ENCODE measurements at regions not wholly inside any gene's neighbourhood (a gene's known extent, or its start where the extent isn't known, plus 50 kb on each side); places are given as distances from the start of the nearest gene placed in this dataset.

DNA sequence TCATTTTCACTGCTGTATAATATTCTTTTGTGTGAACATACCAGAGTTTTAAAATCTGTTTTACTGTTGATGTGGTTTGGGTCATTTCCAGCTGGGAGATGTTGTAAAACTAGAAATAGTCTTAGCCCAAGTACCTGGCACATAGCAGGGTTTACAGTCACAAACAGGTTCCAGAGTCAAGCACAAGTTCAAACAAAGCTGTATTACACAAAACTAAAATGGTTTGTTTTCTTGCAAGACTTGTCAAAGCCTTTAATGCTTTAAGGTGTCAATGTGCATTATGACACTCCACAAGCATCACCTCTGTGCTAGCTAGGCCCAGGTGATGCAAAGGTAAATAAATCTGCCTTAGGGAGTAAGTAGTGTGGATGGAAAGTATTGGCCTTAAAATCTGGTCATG is 379.1 kb downstream of the MN1 start:
- intact Hi-C loops (cut with DNase I; ENCODE audit: low total_unique reads), result no loop called here
- no peak overlapping the region for H3K4me3 ChIP-seq
- H3K9me3 ChIP-seq, result peaks cover 0 to 3% (median 0%) of the 10 kb centered on the region in 4 donors
- TF ChIP-seq CTCF (IDR thresholded peaks at IDR 0.05) (no peak), POLR2AphosphoS5 (IDR thresholded peaks at IDR 0.05) (no peak), EP300 (IDR thresholded peaks at IDR 0.05) (no peak), POLR2A (IDR thresholded peaks at IDR 0.05) (no peak)
- H3K27ac ChIP-seq, result no peak overlapping the region
- H3K36me3 ChIP-seq, result no peaks in the 10 kb centered on the region
- no peaks in the 10 kb centered on the region for H3K27me3 ChIP-seq
- DNase-seq, result no peak
- peaks cover 11 to 18% (median 15%) of the 10 kb centered on the region in 4 donors for H3K4me1 ChIP-seq

GRCh38 chr22:27424319-27424718 is 377.2 kb downstream of the MN1 start:
- H3K9me3 ChIP-seq, result peaks cover 0 to 8% (median 0%) of the 10 kb centered on the region in 4 donors
- H3K36me3 ChIP-seq, result no peaks in the 10 kb centered on the region
- TF ChIP-seq EP300 (IDR thresholded peaks at IDR 0.05), result no peak
- TF ChIP-seq POLR2AphosphoS5 (IDR thresholded peaks at IDR 0.05), result no peak
- no peak for TF ChIP-seq POLR2A (IDR thresholded peaks at IDR 0.05)
- TF ChIP-seq CTCF (IDR thresholded peaks at IDR 0.05), result no peak
- DNase-seq, result no peak
- intact Hi-C loops (cut with DNase I; ENCODE audit: low total_unique reads), result no loop called here
- no peak overlapping the region for H3K4me3 ChIP-seq
- H3K27ac ChIP-seq, result no peak overlapping the region
- no peaks in the 10 kb centered on the region for H3K27me3 ChIP-seq
- H3K4me1 ChIP-seq, result peaks cover 11 to 18% (median 14%) of the 10 kb centered on the region in 4 donors

DNA sequence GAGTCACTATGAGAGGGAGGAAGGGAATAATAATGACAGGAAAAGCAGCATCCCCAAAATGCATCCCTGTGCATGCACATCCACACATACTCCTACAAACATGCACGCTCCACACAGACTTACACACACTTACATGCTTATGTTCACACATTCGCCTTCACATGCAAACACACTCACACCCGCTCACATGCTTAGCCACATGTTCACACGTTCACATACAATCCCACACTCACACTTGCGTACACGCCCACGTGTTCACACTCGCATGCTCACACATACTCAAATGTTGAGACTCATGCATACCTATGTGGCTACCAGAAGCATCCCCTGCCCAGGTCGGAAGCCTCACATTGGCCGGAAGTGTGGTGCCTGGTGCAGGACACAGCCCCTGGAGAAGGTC is 372.1 kb downstream of the MN1 start:
- 90 to 94% (median 91%) methylated on average over 10 of the region's 10 CpGs for WGBS, 5 donors
- H3K4me3 ChIP-seq, result no peak overlapping the region

GRCh38 chr22:27431081-27431480 is 370.5 kb downstream of the MN1 start:
- WGBS, 5 donors, result 71 to 90% (median 80%) methylated on average over 5 to 7 of the region's 7 CpGs
- Histone ChIP-seq H3K27me3 (no peaks in the 10 kb centered on the region), H3K9me3 (peaks cover 5 to 13% (median 7%) of the 10 kb centered on the region in 4 donors), H3K4me1 (peaks cover 0 to 8% (median 2%) of the 10 kb centered on the region in 4 donors), H3K27ac (no peak overlapping the region), H3K4me3 (no peak overlapping the region), H3K36me3 (no peaks in the 10 kb centered on the region)
- intact Hi-C loops (cut with DNase I; ENCODE audit: low total_unique reads), result no loop called here
- TF ChIP-seq CTCF (IDR thresholded peaks at IDR 0.05) (no peak), POLR2AphosphoS5 (IDR thresholded peaks at IDR 0.05) (no peak), EP300 (IDR thresholded peaks at IDR 0.05) (no peak), POLR2A (IDR thresholded peaks at IDR 0.05) (no peak)
- no peak for DNase-seq

More for the DNA sequence above, 372.1 kb downstream of the MN1 start:
- Histone ChIP-seq H3K36me3 (no peaks in the 10 kb centered on the region), H3K9me3 (peaks cover 5 to 13% (median 7%) of the 10 kb centered on the region in 4 donors), H3K27ac (no peak overlapping the region), H3K27me3 (no peaks in the 10 kb centered on the region), H3K4me1 (peaks cover 0 to 5% (median 0%) of the 10 kb centered on the region in 4 donors)
- no peak for DNase-seq
- intact Hi-C loops (cut with DNase I; ENCODE audit: low total_unique reads), result no loop called here
- TF ChIP-seq POLR2AphosphoS5 (IDR thresholded peaks at IDR 0.05), result no peak
- TF ChIP-seq CTCF (IDR thresholded peaks at IDR 0.05), result no peak
- TF ChIP-seq POLR2A (IDR thresholded peaks at IDR 0.05), result no peak
- TF ChIP-seq EP300 (IDR thresholded peaks at IDR 0.05), result no peak

All from stomach (tissue), 8 donors.